Activated CD4-positive, alpha-beta T cell treated with anti-CD3 and anti-CD28 coated beads, Interleukin-2, amount 50 U/mL, for 24 hours (primary cell): ENCODE measurements at regions not wholly inside any gene's neighbourhood (a gene's known extent, or its start where the extent isn't known, plus 50 kb on each side); places are given as distances from the start of the nearest gene placed in this dataset.

Source experiments
- DNase-seq, 2 donors: peaks; one replicate each; pipeline ENCODE4 v3.0.0-alpha.2; 2020; ENCODE audit warnings: low read depth in 1 of 2, low spot score in 1 of 2

DNA sequence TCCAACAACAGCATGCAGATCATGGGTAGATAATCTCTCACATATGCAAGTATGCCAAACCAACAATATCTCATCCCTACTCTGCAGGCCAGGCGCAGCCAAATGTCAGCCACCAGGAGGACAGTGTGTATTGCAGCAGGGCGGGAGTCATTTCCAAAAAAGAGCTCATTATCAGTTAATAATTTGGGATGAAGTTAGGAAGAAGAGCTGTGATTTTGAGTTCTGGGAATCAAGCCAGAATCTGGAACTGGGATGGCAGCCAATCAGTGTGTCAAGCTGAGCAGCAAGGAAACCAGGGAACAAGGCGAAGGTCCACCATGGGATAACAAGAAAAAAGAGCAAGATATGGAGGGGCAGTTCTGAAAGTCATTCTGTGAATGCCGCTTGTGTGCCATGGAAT is 88.2 kb upstream of the CAMK2D start:
- DNase-seq = no peak

DNA sequence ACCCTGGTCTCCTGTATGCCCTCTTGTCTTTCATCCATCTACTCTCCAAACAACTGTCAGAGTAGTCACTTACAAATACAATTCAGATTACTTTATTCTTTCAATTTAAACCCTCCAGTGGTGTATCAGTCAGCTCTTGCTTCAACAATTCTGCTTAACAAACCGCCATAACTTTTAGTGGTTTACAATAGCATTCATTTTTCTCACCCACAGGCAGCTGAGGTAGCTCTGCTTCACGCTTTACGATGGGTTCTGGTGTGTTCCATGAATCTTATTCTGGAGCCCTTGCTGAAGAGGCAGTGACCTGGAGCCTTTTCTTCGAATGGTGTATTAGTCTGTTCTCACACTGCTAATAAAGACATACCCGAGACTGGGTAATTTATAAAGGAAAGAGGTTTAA is 86.2 kb upstream of the CAMK2D start:
- DNase-seq = no peak

DNA sequence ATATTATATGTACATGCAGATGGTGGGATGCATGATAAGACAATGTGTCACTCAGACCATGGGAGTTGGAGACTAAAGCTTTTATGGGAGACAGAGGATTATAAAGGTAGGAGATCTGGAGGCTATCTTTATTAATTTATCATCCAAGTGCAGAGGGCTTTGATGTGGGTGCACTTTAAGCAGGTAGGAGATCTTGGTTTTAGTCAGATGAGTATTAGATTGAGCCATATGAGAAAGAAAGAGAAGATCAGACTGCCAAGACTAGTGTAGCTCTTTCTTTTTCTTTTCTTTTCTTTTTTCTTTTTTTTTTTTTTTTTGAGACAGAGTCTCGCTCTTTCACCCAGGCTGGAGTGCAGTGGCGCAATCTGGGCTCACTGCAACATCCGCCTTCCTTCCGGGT is 84.9 kb upstream of the CAMK2D start:
- DNase-seq = no peak

DNA sequence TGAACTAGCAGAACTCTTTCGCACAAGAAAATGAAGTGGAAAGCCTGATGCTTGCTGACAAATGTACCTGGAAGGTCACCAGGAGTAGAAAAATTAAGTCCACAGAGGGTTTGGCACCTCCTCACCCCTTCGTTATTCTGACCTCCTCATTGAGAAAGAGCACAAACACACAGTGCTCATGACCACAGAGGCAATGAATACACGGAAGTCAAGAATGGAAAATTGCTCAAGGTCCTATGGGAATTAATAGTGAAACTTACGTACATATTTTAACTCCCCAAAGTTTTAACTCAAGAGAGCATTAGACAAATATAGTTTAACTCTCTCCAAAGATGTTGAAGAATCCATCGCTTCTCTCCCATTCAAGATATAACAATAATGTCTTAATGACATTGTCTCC is 83.6 kb upstream of the CAMK2D start:
- no peak for DNase-seq

DNA sequence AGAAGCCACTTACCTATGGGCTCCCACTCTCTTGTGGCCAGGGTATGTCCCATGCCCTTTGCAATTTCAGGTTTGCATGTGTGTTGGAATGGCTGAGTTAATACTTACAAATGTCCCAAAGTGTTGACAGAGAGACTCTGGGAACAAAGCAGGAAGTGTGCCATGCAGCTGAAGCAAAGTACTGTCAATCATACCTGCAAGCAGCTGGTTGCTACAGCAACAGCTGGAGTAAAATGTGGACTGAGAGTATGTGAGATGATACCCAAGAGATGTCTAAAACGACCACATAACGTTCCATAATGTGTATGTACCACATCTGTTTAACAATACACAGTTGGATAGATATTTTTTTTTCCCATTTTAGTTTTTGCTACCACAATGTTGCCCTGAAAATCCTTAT is 82.8 kb upstream of the CAMK2D start:
- DNase-seq = no peak

DNA sequence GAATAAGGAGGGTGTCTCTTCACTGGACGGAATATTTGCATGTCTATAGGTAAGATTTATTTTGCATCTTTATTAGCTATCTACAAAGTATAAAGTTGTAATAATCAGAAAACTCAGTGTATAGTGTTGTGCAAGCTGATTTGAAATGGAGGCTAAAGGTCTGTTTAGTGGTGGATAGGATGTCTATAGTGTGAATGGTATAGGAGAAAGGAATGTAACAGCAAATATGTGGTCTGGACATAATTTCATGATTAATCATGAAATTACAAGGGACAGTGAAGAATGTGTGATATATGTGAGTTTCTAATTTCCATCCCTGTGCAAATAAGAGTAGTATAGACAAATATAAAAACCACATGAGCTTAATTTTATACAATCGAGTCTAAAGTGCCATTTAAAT is 79.3 kb upstream of the CAMK2D start:
- DNase-seq = no peak

DNA sequence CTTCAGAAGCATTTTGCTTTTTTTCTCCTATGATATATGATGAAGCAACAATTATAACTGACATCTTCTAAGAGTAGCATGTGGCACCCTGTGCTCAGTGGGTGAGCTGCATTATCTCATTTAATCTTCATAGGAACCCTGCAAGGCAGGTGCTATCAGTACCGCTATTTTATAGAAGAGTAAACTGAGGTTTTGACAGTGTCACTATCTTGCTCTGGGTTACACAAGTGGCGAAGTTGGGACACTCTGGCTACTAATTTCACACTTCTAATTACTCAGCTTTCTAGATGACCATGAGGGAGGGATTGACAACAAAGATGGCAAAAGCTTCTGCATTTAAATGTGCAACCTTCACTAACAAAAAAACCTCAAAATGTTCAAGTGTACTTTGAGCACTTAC is 76.9 kb upstream of the CAMK2D start:
- DNase-seq = no peak

DNA sequence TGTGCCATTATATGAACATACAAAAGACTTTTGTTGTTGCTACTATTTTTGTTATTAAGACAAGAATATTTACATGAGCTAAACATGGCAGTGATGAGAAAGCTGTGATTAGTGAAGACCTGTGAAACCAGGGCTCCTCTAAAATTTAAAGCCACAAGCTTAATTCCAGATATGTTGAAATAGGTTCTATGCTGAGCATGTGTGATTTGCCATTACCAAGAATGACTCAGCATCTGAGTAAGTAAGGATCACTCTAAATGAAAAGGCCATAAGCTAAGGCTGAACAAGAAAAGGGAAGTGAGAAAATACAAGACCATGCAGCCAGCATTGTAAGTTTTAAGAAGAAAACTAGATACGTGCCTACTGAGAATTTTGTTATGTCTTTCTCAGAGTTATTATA is 75.9 kb upstream of the CAMK2D start:
- DNase-seq = no peak

DNA sequence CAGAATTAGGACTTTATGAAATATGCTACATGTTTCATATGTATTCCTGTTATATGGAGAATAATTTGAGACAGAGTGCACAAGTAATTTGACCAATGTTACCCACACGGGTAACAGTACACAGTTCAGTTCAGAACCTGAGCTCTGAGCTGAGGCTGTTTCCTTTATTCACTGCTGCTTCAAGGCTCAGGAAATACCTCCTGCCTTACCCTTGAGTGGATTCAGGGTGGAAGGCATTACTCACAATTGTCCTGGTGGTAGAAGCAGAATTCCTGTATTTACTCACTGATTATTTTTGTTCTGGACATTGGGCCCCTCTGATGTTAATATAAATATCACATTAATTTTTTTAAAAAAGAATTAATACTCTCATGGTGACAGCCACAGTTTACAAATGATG is 73.5 kb upstream of the CAMK2D start:
- no peak for DNase-seq

DNA sequence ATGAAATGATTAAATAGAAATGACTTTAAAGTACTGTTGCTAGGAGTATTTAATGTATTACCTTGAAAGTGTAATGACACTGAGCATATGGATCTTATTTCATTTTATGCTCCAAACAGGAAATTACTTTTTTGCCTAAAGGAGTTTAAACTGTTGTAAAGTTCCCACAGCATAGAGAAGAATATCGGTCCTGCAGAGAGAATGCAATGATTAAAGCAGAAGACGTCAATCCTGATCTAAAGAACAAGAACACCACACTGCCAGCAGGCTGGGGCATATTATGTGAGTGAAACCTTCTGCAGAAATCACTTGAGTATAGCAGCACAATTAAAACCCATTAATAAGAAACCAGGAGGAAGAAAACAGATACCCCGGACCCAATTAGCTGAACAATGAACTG is 72.8 kb upstream of the CAMK2D start:
- no peak for DNase-seq

DNA sequence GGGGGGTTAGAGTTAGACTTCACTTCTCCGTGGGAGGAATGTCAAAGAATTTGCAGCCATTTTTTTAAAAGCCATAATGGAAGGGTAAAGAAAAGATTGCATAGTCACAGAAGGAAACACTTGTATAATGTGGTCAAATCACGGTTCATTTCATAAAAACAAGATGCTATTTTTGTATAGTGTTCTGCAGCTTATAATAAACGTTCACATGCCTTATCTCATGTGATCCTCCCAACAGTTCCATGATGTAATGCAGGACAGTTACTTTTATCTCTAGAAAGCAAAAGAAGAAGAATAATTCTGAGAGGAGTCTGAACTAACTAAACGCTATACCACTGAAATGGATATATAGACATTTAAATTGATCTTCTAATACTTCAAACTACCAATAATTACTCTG is 71.3 kb upstream of the CAMK2D start:
- DNase-seq = no peak

DNA sequence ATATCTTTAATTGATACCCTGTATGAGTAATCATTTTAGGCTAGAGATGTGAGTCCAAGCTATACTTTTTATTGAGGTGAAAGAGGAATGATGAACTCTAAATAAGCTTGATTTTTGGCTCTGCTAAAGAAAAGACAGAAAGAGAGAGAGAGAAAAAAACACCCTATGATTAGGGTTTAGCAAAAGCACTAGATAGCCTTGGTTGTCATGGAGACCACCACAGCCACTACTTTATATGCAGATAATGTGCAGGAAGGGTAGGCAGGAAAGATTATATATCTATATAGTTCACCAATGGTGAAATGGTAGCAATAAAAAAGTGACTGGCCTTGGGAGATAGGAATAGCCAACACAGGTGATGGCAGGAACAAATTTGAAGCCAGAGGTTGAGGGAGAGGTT is 69.9 kb upstream of the CAMK2D start:
- no peak for DNase-seq

DNA sequence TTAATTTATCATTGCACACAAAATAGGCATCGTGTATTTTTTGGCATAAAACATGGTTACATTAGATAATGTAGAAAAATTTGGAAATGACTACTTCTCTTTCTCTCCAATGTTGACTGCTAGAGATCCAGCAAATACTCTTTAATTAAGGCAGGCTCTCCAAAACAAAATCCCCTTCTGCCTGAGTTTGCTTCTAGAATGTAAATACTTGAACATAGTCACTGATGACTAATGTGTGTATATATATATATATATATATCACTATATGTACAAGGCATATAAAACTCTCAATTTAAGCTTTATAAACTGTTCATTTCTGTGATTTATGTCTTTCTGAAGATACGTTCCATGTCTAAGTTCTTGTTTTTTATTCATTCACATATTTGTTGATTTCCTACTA is 67.2 kb upstream of the CAMK2D start:
- no peak for DNase-seq

DNA sequence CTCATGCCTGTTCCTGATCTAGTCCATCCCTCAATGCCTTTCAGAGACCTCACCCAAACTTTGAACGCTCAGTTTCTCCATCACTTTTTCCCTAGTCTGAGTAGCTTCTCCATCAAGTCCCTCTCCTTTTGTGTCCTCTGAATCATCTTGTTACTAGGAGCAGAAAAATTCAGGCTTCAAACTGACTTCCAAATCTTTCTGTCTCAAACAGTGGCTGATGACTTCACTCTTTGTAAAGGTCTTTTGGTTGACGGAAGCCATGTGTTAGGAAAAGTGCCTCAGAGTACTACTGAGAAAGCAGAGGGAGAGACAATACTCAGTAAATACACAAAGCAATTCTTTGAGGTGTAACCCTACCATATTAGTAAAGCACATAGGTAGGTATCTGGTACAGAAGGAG is 65.7 kb upstream of the CAMK2D start:
- no peak for DNase-seq

DNA sequence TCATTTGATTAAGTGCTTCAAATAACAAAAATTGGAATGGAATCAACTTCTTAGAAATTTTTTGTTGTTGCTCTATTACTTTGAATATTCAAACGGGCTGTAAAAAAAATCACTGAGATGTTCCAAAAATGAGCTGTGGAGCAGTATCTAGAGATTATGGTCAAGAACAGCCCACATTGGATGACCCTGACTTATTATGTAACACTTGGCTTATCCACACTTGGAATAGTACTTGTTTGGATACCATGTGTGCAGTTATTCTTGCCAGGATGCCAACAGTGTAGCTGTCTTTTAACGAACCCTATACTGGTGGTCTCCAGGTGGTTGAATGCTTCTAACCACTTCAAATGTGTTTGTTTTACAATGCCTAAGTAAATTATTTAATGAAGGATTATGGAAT is 64.9 kb upstream of the CAMK2D start:
- DNase-seq = no peak

DNA sequence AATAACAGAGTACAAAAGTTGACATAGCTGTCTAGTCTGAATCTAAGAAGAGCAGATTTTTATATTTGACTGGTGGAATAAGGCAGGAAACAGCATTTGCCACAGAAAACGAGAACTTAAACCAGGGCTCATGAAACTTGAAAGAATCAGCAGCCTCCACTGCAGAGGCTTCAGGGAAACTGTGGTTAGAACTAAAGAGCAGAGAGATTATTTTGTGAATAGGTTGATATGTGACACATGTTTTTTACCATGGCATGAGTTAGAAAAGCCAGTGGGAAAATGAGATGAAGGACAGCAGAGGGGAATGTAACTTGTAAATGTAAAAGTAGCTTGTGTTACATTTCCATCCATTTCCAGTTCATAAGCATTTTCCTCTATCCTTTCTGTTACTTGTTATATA is 63.7 kb upstream of the CAMK2D start:
- peak in 1 of 2 donors; percentile 17 for DNase-seq

DNA sequence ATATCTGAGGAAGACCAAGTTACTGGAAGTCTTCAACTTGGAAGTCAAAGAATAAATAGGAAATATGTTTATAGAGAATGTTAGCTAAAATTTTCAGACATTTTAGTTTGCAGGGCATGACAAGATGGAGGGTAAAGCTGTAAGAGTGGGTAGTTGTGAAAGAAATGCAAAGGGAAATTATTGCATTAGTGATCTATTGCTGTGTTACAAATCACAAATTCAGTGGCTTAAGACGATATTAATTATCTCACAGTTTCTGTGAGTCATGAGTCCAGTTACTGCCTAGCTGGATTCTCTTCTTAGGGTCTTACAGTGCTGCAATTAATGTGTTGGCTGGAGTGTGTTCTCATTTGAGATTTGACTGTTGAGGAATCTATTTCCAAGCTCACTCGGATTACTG is 62.9 kb upstream of the CAMK2D start:
- no peak for DNase-seq

DNA sequence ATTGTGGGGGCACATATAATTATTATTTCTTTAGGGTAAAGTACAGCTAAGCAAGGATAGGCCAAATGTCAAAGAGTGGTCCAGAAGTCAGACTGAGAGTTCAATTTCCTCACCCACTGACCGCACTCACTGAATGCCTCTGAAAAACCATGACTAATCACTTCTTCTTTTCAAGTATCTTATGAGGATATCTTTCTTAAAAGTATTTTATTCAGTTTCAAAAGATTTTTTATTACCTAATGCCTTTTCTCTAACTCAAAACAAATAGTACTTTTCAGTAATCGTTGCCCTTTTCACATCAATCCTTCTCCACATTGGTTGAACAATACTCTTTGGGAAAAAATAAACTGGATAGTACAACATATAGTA is 61.7 kb upstream of the CAMK2D start:
- DNase-seq = no peak

DNA sequence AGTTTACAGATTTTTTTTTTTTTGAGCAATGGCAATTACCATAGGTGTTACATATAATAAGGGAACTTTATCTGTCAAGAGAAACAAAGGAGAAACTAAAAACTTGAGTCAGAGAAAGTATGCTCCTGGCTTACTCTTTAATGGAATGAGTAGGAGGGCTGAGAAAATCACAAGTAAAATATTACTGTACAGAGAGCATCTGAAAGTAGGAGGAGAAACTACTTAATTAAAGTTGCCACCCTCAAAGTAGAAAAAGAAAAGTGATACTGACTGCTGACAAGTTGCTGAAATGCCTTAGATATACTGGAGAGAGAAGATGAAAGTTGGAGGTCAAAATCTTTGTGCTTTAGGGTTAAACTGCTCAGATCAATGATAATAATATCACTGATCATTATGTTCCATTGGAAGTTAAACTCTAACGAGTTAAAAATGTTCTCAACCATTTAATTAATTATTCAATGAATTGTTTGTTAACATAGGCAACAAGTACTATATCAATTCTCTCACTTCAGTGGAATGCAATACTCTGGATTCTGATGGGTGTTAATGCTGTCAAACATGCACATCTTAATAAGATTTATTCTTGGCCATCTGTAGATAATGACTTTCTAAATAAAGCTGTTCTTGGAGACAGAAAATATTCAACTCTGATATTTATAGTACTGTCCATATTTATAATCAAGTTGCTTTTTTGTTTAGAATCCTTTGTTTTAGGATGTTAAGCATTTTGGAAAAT is 61.2 kb upstream of the CAMK2D start:
- DNase-seq = no peak

DNA sequence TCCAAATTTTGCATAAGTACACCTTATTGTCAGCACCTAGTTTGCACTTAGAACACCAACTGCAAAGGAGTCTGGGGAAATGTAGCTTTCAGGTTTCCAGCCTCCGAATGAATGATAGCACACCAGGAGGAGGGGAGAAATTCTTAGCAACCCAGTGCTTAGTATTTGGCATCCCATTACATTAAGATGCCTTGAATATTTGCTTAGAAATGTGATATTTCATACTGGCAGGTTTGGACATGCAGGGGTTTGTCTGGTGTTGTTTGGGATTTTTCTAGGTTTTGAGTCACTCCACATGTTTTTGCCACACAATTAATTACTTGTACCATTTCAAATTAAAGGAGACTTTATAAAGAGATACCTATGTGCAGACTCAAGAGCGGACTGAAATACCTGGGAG is 60.3 kb upstream of the CAMK2D start:
- no peak for DNase-seq

DNA sequence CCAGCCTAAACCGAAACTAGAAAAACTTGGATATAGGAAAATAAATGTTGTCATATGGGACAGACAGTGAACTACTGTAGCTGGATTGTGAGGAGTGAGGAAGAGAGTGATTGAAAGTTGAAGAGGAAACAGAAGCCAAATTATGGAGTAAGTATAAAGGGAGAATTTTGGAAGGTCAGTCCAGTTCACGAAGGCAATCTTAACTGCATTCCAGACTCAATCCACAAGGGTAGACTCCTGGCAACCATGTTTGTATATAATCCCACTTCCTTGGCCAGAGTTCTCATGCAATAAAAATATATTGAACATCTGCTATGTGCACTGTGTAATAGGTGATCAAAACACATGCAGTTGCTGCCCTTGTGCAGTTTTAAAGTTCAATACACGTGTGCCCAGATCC is 58.6 kb upstream of the CAMK2D start:
- DNase-seq = no peak

DNA sequence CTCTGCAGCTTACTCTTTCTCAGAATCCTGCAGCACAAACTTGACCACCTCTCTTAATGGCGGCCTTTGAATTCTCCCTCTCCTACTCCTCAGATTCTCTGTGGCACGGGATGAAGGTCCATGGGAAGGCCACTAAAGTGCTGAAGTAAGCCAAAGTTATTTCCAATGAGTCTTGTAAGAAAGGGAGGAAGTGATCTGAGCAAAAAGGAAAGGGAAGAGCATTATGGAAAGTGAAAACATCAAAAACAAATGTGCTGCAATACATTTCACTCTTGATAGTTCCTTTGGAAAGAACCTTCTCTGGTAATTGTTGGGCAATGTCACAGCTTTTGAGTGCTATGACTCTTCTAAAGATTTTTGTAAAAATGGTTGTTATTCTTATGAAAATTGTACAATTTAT is 54.3 kb upstream of the CAMK2D start:
- no peak for DNase-seq

DNA sequence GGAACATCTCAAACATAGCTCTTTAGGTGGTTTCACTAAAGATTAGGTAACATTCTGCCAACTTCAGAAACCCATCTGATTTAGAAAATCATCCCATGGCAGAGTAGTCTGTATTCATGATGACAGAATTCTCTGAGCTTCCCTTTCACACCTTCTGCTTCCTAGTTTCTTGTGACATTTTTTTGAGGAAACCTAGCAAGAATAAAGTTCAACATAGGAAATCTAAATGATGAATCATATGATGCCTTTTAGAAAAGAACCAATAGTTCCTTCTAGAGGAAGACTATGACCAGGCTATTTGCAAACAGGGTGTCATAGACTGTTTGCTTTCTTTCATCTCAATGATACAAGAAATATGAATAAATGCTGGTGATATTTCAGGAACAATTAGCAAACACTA is 49.8 kb upstream of the CAMK2D start:
- DNase-seq = no peak
